Mesendoderm (in vitro differentiated cells): ENCODE measurements at regions not wholly inside any gene's neighbourhood (a gene's known extent, or its start where the extent isn't known, plus 50 kb on each side); places are given as distances from the start of the nearest gene placed in this dataset.

Experiments
- DNase-seq: peaks from one replicate; pipeline ENCODE4 v3.0.0; 2013
- H2AK5ac ChIP-seq: 2 replicates; pipeline ENCODE4 v1.6.1; 2013; ENCODE audit warnings: low read length, inconsistent platforms
- H2BK120ac ChIP-seq: 2 replicates; pipeline ENCODE4 v1.6.1; 2013; ENCODE audit warnings: low read depth, mild to moderate bottlenecking, low read length, moderate library complexity, mixed read lengths
- H2BK15ac ChIP-seq: replicated peaks from 2 replicates; pipeline ENCODE4 v1.6.1; 2013; ENCODE audit warnings: low read depth, mild to moderate bottlenecking, moderate library complexity
- H2BK5ac ChIP-seq: 2 replicates; pipeline ENCODE4 v1.6.1; 2013; ENCODE audit warnings: low read length, inconsistent platforms
- H3K18ac ChIP-seq: 2 replicates; pipeline ENCODE4 v1.6.1; 2013; ENCODE audit warnings: mild to moderate bottlenecking, low read length, mixed read lengths
- H3K23ac ChIP-seq: one replicate; pipeline ENCODE4 v1.6.1; 2013; ENCODE audit warnings: low read length
- H3K27ac ChIP-seq: 2 replicates; pipeline ENCODE4 v1.5.1; 2013; ENCODE audit warnings: low read depth, mild to moderate bottlenecking, inconsistent platforms, low read length, moderate library complexity
- H3K27me3 ChIP-seq: 2 replicates; pipeline ENCODE4 v1.6.1; 2013; ENCODE audit warnings: low read length, control low read depth, mild to moderate bottlenecking, inconsistent platforms; ENCODE audit not compliant: insufficient read depth, poor library complexity
- H3K36me3 ChIP-seq: 2 replicates; pipeline ENCODE4 v1.6.1; 2013; ENCODE audit warnings: low read length, inconsistent platforms; ENCODE audit not compliant: control insufficient read depth, insufficient read depth
- H3K4ac ChIP-seq: one replicate; pipeline ENCODE4 v1.6.1; 2013; ENCODE audit warnings: low read depth, mild to moderate bottlenecking, low read length, moderate library complexity
- H3K4me1 ChIP-seq: 2 replicates; pipeline ENCODE4 v1.6.1; 2013; ENCODE audit warnings: low read depth, low read length, inconsistent platforms; ENCODE audit not compliant: control insufficient read depth
- H3K4me2 ChIP-seq: 2 replicates; pipeline ENCODE4 v1.6.1; 2013; ENCODE audit warnings: low read length
- H3K4me3 ChIP-seq: 2 replicates; pipeline ENCODE4 v1.5.1; 2013; ENCODE audit warnings: mild to moderate bottlenecking, low read length
- H3K56ac ChIP-seq: one replicate; pipeline ENCODE4 v1.6.1; 2013; ENCODE audit warnings: low read length
- H3K79me1 ChIP-seq: 2 replicates; pipeline ENCODE4 v1.6.1; 2013; ENCODE audit warnings: low read length, inconsistent platforms
- H3K79me2 ChIP-seq: 2 replicates; pipeline ENCODE4 v1.6.1; 2013; ENCODE audit warnings: mild to moderate bottlenecking, low read length; ENCODE audit not compliant: control insufficient read depth, insufficient read depth
- H3K9ac ChIP-seq: 2 replicates; pipeline ENCODE4 v1.6.1; 2013; ENCODE audit warnings: low read length, inconsistent platforms
- H4K5ac ChIP-seq: one replicate; pipeline ENCODE4 v1.6.1; 2013; ENCODE audit warnings: low read length
- H4K8ac ChIP-seq: one replicate; pipeline ENCODE4 v1.6.1; 2013; ENCODE audit warnings: low read depth, mild to moderate bottlenecking, control low read depth, low read length, moderate library complexity
- WGBS: extraction: QIAGEN DNeasy Blood & Tissue Kit; methylation state at CpG from one replicate; pipeline ENCODE4 v1.1.7; 2013; ENCODE audit warnings: low lambda C conversion rate, missing lambda C conversion rate; ENCODE audit not compliant: insufficient coverage; ENCODE audit errors: extremely low coverage; 5-methylcytosine and 5-hydroxymethylcytosine counted together

- H3K4me2 ChIP-seq, result no peak overlapping the region
- no peak overlapping the region for H3K56ac ChIP-seq
- no peak overlapping the region for H2BK5ac ChIP-seq
- H3K4me3 ChIP-seq, result no peak overlapping the region
- no peak overlapping the region for H3K9ac ChIP-seq
- H2BK120ac ChIP-seq, result no peak overlapping the region
- H3K36me3 ChIP-seq, result no peaks in the 10 kb centered on the region
- no peak overlapping the region for H3K23ac ChIP-seq
- H3K4ac ChIP-seq, result no peak overlapping the region
- H4K5ac ChIP-seq, result no peak overlapping the region
- DNase-seq, result no peak
- no peaks in the 10 kb centered on the region for H3K27me3 ChIP-seq
- H3K27ac ChIP-seq, result no peak overlapping the region
- WGBS, result no CpG with 5 or more reads among the region's 9 CpGs
- no peak overlapping the region for H4K8ac ChIP-seq
- no peak overlapping the region for H2AK5ac ChIP-seq
- no peaks in the 10 kb centered on the region for H3K4me1 ChIP-seq
- H3K18ac ChIP-seq, result no peak overlapping the region
- H3K79me2 ChIP-seq, result no peaks in the 10 kb centered on the region
- no peaks in the 10 kb centered on the region for H3K79me1 ChIP-seq
- H2BK15ac ChIP-seq, result no peak overlapping the region
Observed at GRCh38 chr16:9176547-9177418, 85.3 kb downstream of the HAPSTR1 start.

GRCh38 chr16:9177861-9178260 is 86.4 kb downstream of the HAPSTR1 start:
- Histone ChIP-seq H3K27me3 (no peaks in the 10 kb centered on the region), H3K4ac (no peak overlapping the region), H3K4me3 (no peak overlapping the region), H3K23ac (no peak overlapping the region), H4K5ac (no peak overlapping the region), H3K79me1 (no peaks in the 10 kb centered on the region), H4K8ac (no peak overlapping the region), H2BK5ac (no peak overlapping the region), H3K4me2 (no peak overlapping the region), H3K36me3 (no peaks in the 10 kb centered on the region), H2BK15ac (no peak overlapping the region), H3K79me2 (no peaks in the 10 kb centered on the region), H3K4me1 (no peaks in the 10 kb centered on the region), H3K18ac (no peak overlapping the region), H3K9ac (no peak overlapping the region), H3K27ac (no peak overlapping the region), H2BK120ac (no peak overlapping the region), H3K56ac (no peak overlapping the region), H2AK5ac (no peak overlapping the region)
- DNase-seq, result peak; percentile 49
- WGBS, result no CpG with 5 or more reads among the region's 6 CpGs

- Histone ChIP-seq H3K4me1 (no peaks in the 10 kb centered on the region), H3K23ac (no peak overlapping the region), H3K9ac (no peak overlapping the region), H2BK120ac (no peak overlapping the region), H3K4me3 (no peak overlapping the region), H4K8ac (no peak overlapping the region), H3K4me2 (no peak overlapping the region), H3K4ac (no peak overlapping the region), H3K79me1 (no peaks in the 10 kb centered on the region), H3K79me2 (no peaks in the 10 kb centered on the region), H2AK5ac (no peak overlapping the region), H2BK15ac (no peak overlapping the region), H3K27me3 (no peaks in the 10 kb centered on the region), H3K18ac (no peak overlapping the region), H3K36me3 (no peaks in the 10 kb centered on the region), H2BK5ac (no peak overlapping the region), H4K5ac (no peak overlapping the region), H3K56ac (no peak overlapping the region), H3K27ac (no peak overlapping the region)
- DNase-seq, result no peak
- no CpG with 5 or more reads among the region's 29 CpGs for WGBS
Observed at GRCh38 chr16:9183682-9184353, 92.4 kb downstream of the HAPSTR1 start.

GRCh38 chr16:9184354-9184690 is 92.9 kb downstream of the HAPSTR1 start:
- Histone ChIP-seq H4K8ac (no peak overlapping the region), H2BK15ac (no peak overlapping the region), H3K36me3 (no peaks in the 10 kb centered on the region), H3K27me3 (no peaks in the 10 kb centered on the region), H3K23ac (no peak overlapping the region), H3K79me1 (no peaks in the 10 kb centered on the region), H3K4me1 (no peaks in the 10 kb centered on the region), H3K27ac (no peak overlapping the region), H3K79me2 (no peaks in the 10 kb centered on the region), H2AK5ac (no peak overlapping the region), H3K56ac (no peak overlapping the region), H3K4ac (no peak overlapping the region), H3K4me3 (no peak overlapping the region), H2BK5ac (no peak overlapping the region), H2BK120ac (no peak overlapping the region), H3K18ac (no peak overlapping the region), H3K4me2 (no peak overlapping the region), H4K5ac (no peak overlapping the region), H3K9ac (no peak overlapping the region)
- DNase-seq, result no peak
- no CpG with 5 or more reads among the region's 33 CpGs for WGBS

GRCh38 chr16:9185381-9185780 is 93.9 kb downstream of the HAPSTR1 start:
- no CpG with 5 or more reads among the region's 2 CpGs for whole genome bisulfite sequencing
- Histone ChIP-seq H3K36me3 (no peaks in the 10 kb centered on the region), H2BK120ac (no peak overlapping the region), H3K4ac (no peak overlapping the region), H4K5ac (no peak overlapping the region), H3K23ac (no peak overlapping the region), H3K4me1 (no peaks in the 10 kb centered on the region), H3K79me1 (no peaks in the 10 kb centered on the region), H3K18ac (no peak overlapping the region), H3K4me3 (no peak overlapping the region), H2BK15ac (no peak overlapping the region), H3K4me2 (no peak overlapping the region), H2BK5ac (no peak overlapping the region), H4K8ac (no peak overlapping the region), H3K79me2 (no peaks in the 10 kb centered on the region), H3K27me3 (no peaks in the 10 kb centered on the region), H3K27ac (no peak overlapping the region), H3K9ac (no peak overlapping the region), H2AK5ac (no peak overlapping the region), H3K56ac (no peak overlapping the region)
- DNase-seq, result no peak
